H9 (cell line): ENCODE measurements at regions not wholly inside any gene's neighbourhood (a gene's known extent, or its start where the extent isn't known, plus 50 kb on each side); places are given as distances from the start of the nearest gene placed in this dataset.

ENCODE experiments used
- DNase-seq: peaks from one replicate; pipeline ENCODE4 v3.0.0-alpha.2; 2017
- H2AFZ ChIP-seq: one replicate; pipeline ENCODE4 v1.6.1; 2013; ENCODE audit warnings: mild to moderate bottlenecking, low read length, control low read depth, moderate library complexity
- H2AK5ac ChIP-seq: 2 replicates; pipeline ENCODE4 v1.6.1; 2013; ENCODE audit warnings: low read length, control low read depth, mixed read lengths; ENCODE audit not compliant: insufficient read length
- H2BK120ac ChIP-seq: one replicate; pipeline ENCODE4 v1.6.1; 2013; ENCODE audit warnings: low read depth, mild to moderate bottlenecking, low read length, control low read depth, inconsistent platforms; ENCODE audit not compliant: poor library complexity, severe bottlenecking
- H2BK12ac ChIP-seq: 2 replicates; pipeline ENCODE4 v1.6.1; 2013; ENCODE audit warnings: low read length, control low read depth, mixed read lengths, low read depth; ENCODE audit not compliant: insufficient read length
- H2BK15ac ChIP-seq: 2 replicates; pipeline ENCODE4 v1.6.1; 2013; ENCODE audit warnings: low read depth, low read length, control low read depth
- H2BK20ac ChIP-seq: one replicate; pipeline ENCODE4 v1.6.1; 2013; ENCODE audit warnings: low read depth, mild to moderate bottlenecking, low read length, control low read depth, inconsistent platforms; ENCODE audit not compliant: poor library complexity, severe bottlenecking
- H2BK5ac ChIP-seq: 2 replicates; pipeline ENCODE4 v1.6.1; 2013; ENCODE audit warnings: low read length, control low read depth, mixed read lengths; ENCODE audit not compliant: insufficient read length
- H3K14ac ChIP-seq: 2 replicates; pipeline ENCODE4 v1.6.1; 2013; ENCODE audit warnings: low read length, control low read depth; ENCODE audit not compliant: insufficient read depth
- H3K18ac ChIP-seq: 2 replicates; pipeline ENCODE4 v1.6.1; 2013; ENCODE audit warnings: low read depth, mild to moderate bottlenecking, mixed read lengths, low read length, control low read depth; ENCODE audit not compliant: insufficient read length
- H3K23ac ChIP-seq: 2 replicates; pipeline ENCODE4 v1.6.1; 2013; ENCODE audit warnings: low read length, control low read depth, mixed read lengths, low read depth; ENCODE audit not compliant: insufficient read length
- H3K23me2 ChIP-seq: 2 replicates; pipeline ENCODE4 v1.6.1; 2013; ENCODE audit warnings: low read depth, mild to moderate bottlenecking, mixed read lengths, low read length, control low read depth; ENCODE audit not compliant: insufficient read length, poor library complexity, severe bottlenecking
- H3K27ac ChIP-seq: 2 replicates; pipeline ENCODE4 v1.5.1; 2013; ENCODE audit warnings: low read length, control low read depth, mixed read lengths, low read depth; ENCODE audit not compliant: insufficient read length
- H3K27me3 ChIP-seq: 2 replicates; pipeline ENCODE4 v1.6.1; 2013; ENCODE audit warnings: low read length, control low read depth, inconsistent platforms; ENCODE audit not compliant: insufficient read depth
- H3K4ac ChIP-seq: 2 replicates; pipeline ENCODE4 v1.6.1; 2013; ENCODE audit warnings: low read depth, mild to moderate bottlenecking, control low read depth, inconsistent platforms, low read length, moderate library complexity
- H3K4me1 ChIP-seq: 2 replicates; pipeline ENCODE4 v1.6.1; 2013; ENCODE audit warnings: low read length, control low read depth, inconsistent platforms; ENCODE audit not compliant: insufficient read depth
- H3K4me2 ChIP-seq: 2 replicates; pipeline ENCODE4 v1.6.1; 2013; ENCODE audit warnings: low read length, control low read depth, mixed read lengths; ENCODE audit not compliant: insufficient read length, insufficient read depth
- H3K56ac ChIP-seq: 2 replicates; pipeline ENCODE4 v1.6.1; 2013; ENCODE audit warnings: low read depth, mild to moderate bottlenecking, mixed read lengths, low read length, control low read depth; ENCODE audit not compliant: insufficient read length
- H3K79me1 ChIP-seq: 2 replicates; pipeline ENCODE4 v1.6.1; 2013; ENCODE audit warnings: low read depth, mild to moderate bottlenecking, moderate library complexity, low read length, control low read depth, inconsistent platforms; ENCODE audit not compliant: insufficient read depth, poor library complexity, severe bottlenecking
- H3K79me2 ChIP-seq: 2 replicates; pipeline ENCODE4 v1.6.1; 2013; ENCODE audit warnings: low read length, control low read depth, inconsistent platforms; ENCODE audit not compliant: insufficient read depth
- H3K9ac ChIP-seq: 2 replicates; pipeline ENCODE4 v1.6.1; 2013; ENCODE audit warnings: low read length, control low read depth, mixed read lengths; ENCODE audit not compliant: insufficient read length; ENCODE audit errors: extremely low read depth
- H3K9me3 ChIP-seq: one replicate; pipeline ENCODE4 v1.6.1; 2013; ENCODE audit warnings: low read depth, low read length, inconsistent platforms; ENCODE audit not compliant: control insufficient read depth
- H3T11ph ChIP-seq: one replicate; pipeline ENCODE4 v1.6.1; 2013; ENCODE audit warnings: mild to moderate bottlenecking, low read length, control low read depth, inconsistent platforms
- H4K20me1 ChIP-seq: one replicate; pipeline ENCODE4 v1.6.1; 2013; ENCODE audit not compliant: control insufficient read depth, insufficient read length, insufficient read depth
- H4K5ac ChIP-seq: 2 replicates; pipeline ENCODE4 v1.6.1; 2013; ENCODE audit warnings: low read depth, mild to moderate bottlenecking, mixed read lengths, low read length, control low read depth; ENCODE audit not compliant: insufficient read length
- H4K8ac ChIP-seq: replicated peaks from 2 replicates; pipeline ENCODE4 v1.6.1; 2013; ENCODE audit warnings: low read length, control low read depth, mixed read lengths, low read depth; ENCODE audit not compliant: insufficient read length
- H4K91ac ChIP-seq: 2 replicates; pipeline ENCODE4 v1.6.1; 2013; ENCODE audit warnings: low read depth, mild to moderate bottlenecking, moderate library complexity, mixed read lengths, low read length, control low read depth; ENCODE audit not compliant: insufficient read length
- H3K27ac Mint-ChIP-seq, 3 experiments: 2 replicates in 2 of 3; 3 replicates in 1 of 3; pipeline ENCODE4 v1.8.0; 2020 to 2021; ENCODE audit warnings: mixed read lengths in 3 of 3, mild to moderate bottlenecking in 1 of 3, moderate library complexity in 1 of 3
- H3K27me3 Mint-ChIP-seq: 2 replicates; pipeline ENCODE4 v1.8.0; 2021; ENCODE audit warnings: low read depth, mild to moderate bottlenecking, moderate library complexity, mixed read lengths
- H3K36me3 Mint-ChIP-seq, 3 experiments: 2 replicates in 2 of 3; 3 replicates in 1 of 3; pipeline ENCODE4 v1.8.0; 2020 to 2021; ENCODE audit warnings: low read depth in 3 of 3, mixed read lengths in 3 of 3; ENCODE audit not compliant: insufficient read depth in 1 of 3
- H3K4me1 Mint-ChIP-seq, 2 experiments: 2 replicates each; pipeline ENCODE4 v1.8.0; 2020; ENCODE audit warnings: mixed read lengths in 2 of 2
- H3K4me3 Mint-ChIP-seq, 2 experiments: 2 replicates in 1 of 2; 3 replicates in 1 of 2; pipeline ENCODE4 v1.8.0; 2020 to 2021; ENCODE audit warnings: mild to moderate bottlenecking in 2 of 2, mixed read lengths in 2 of 2, moderate library complexity in 1 of 2
- H3K9me3 Mint-ChIP-seq, 2 experiments: 2 replicates in 1 of 2; 3 replicates in 1 of 2; pipeline ENCODE4 v1.8.0; 2020; ENCODE audit warnings: mild to moderate bottlenecking in 2 of 2, mixed read lengths in 2 of 2, moderate library complexity in 1 of 2
- WGBS: extraction: QIAGEN DNeasy Blood & Tissue Kit; methylation state at CpG from one replicate; pipeline ENCODE4 v1.1.7; 2013; ENCODE audit warnings: missing lambda C conversion rate, low lambda C conversion rate, mixed read lengths; ENCODE audit not compliant: insufficient read length; ENCODE audit errors: extremely low coverage; 5-methylcytosine and 5-hydroxymethylcytosine counted together
- TF ChIP-seq, protein P1 (sequence below): fragments of 200-600 bp; sonication (generic); conservative IDR thresholded peaks from 3 replicates; pipeline ENCODE4 v1.8.0; 2021; ENCODE audit warnings: antibody characterized with exemption, mild to moderate bottlenecking

DNA sequence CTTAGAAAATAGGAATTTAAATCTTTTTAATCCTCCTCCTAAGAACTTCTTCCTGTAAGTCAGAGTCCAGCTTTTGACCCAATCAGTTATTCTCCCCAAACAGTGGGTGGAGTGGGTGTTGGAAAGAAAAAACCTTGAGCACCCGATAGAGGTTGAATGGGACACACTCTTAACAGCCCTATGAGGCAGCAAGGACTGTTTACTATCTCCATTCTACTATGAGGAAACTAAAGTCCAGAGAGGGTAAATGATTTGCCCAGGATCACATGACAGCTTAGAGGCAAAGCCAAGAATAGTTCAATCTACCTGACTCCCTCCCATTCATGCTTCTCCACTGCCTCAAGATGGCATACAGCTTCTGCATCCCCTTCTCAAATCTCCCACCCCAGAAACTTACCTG is 57.6 kb upstream of the SLC35B4 start:
- no peak overlapping the region for H2AFZ ChIP-seq
- peaks cover 0 to 6% of the 10 kb centered on the region in 2 experiments; a peak in 1 of 5 replicates for H3K9me3 Mint-ChIP-seq
- no peak overlapping the region for H2BK120ac ChIP-seq
- no peak overlapping the region for H2BK12ac ChIP-seq
- H3K27me3 ChIP-seq, result no peaks in the 10 kb centered on the region
- no peaks in the 10 kb centered on the region for H3K79me2 ChIP-seq
- WGBS, result no CpG with 5 or more reads among the region's 1 CpG
- TF ChIP-seq, protein P1, sequence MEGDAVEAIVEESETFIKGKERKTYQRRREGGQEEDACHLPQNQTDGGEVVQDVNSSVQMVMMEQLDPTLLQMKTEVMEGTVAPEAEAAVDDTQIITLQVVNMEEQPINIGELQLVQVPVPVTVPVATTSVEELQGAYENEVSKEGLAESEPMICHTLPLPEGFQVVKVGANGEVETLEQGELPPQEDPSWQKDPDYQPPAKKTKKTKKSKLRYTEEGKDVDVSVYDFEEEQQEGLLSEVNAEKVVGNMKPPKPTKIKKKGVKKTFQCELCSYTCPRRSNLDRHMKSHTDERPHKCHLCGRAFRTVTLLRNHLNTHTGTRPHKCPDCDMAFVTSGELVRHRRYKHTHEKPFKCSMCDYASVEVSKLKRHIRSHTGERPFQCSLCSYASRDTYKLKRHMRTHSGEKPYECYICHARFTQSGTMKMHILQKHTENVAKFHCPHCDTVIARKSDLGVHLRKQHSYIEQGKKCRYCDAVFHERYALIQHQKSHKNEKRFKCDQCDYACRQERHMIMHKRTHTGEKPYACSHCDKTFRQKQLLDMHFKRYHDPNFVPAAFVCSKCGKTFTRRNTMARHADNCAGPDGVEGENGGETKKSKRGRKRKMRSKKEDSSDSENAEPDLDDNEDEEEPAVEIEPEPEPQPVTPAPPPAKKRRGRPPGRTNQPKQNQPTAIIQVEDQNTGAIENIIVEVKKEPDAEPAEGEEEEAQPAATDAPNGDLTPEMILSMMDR, result no peak
- H4K5ac ChIP-seq, result no peak overlapping the region
- DNase-seq, result no peak
- no peaks in the 10 kb centered on the region for H4K20me1 ChIP-seq
- no peak overlapping the region for H3K9ac ChIP-seq
- peaks cover 20% of the 10 kb centered on the region for H3K27me3 Mint-ChIP-seq
- no peak overlapping the region for H3K23ac ChIP-seq
- H3K27ac ChIP-seq, result no peak overlapping the region
- H3K4me3 Mint-ChIP-seq, result no peak overlapping the region
- no peak overlapping the region for H3K27ac Mint-ChIP-seq
- no peak overlapping the region for H2BK5ac ChIP-seq
- no peak overlapping the region for H3T11ph ChIP-seq
- no peaks in the 10 kb centered on the region for H3K79me1 ChIP-seq
- H3K36me3 Mint-ChIP-seq, result no peaks in the 10 kb centered on the region; a peak in 1 of 7 replicates
- H4K91ac ChIP-seq, result no peak overlapping the region
- no peak overlapping the region for H2BK15ac ChIP-seq
- H3K23me2 ChIP-seq, result no peaks in the 10 kb centered on the region
- H3K4me2 ChIP-seq, result no peak overlapping the region
- H3K4ac ChIP-seq, result no peak overlapping the region
- no peaks in the 10 kb centered on the region for H3K4me1 ChIP-seq
- H3K56ac ChIP-seq, result no peak overlapping the region
- H3K14ac ChIP-seq, result no peak overlapping the region
- H3K9me3 ChIP-seq, result no peaks in the 10 kb centered on the region
- no peak overlapping the region for H2BK20ac ChIP-seq
- no peak overlapping the region for H4K8ac ChIP-seq
- no peak overlapping the region for H2AK5ac ChIP-seq
- H3K4me1 Mint-ChIP-seq, result no peaks in the 10 kb centered on the region; a peak in 1 of 4 replicates
- H3K18ac ChIP-seq, result no peak overlapping the region
